A673 (cell line): ENCODE measurements at regions not wholly inside any gene's neighbourhood (a gene's known extent, or its start where the extent isn't known, plus 50 kb on each side); places are given as distances from the start of the nearest gene placed in this dataset.

Experiments
- BruUV-seq: library from RNA; stranded (reverse); fragments of 400-500 nt; replicated peaks from 2 replicates; lab custom pipeline; 2021; lab: Mats Ljungman, UMichigan
- CTCF ChIA-PET: fragments of 300-600 bp; sonication (Branson Sonifier 250); formaldehyde crosslinking; loops from one replicate; lab custom pipeline; 2022; ENCODE audit warnings: antibody characterized with exemption; lab: Charles Lee
- POLR2A ChIA-PET: fragments of 300-600 bp; sonication (Branson Sonifier 250); formaldehyde crosslinking; loops from one replicate; lab custom pipeline; 2022; ENCODE audit warnings: antibody characterized with exemption; ENCODE audit not compliant: low non-redundant PET; lab: Charles Lee
- DNase-seq: peaks from one replicate; pipeline ENCODE4 v3.0.0-alpha.2; 2015; ENCODE audit warnings: low spot score
- H3K27ac ChIP-seq: fragments of 200-600 bp; sonication (generic); 2 replicates; pipeline ENCODE4 v1.5.1; 2016; ENCODE audit warnings: mixed run types, low read depth, mild to moderate bottlenecking, mixed read lengths, antibody characterized with exemption, low read length; ENCODE audit not compliant: poor library complexity, severe bottlenecking
- H3K27me3 ChIP-seq: fragments of 200-600 bp; sonication (generic); replicated peaks from 2 replicates; pipeline ENCODE4 v1.6.1; 2017; ENCODE audit warnings: mixed run types, low read depth, mild to moderate bottlenecking, mixed read lengths, antibody characterized with exemption, low read length; ENCODE audit not compliant: insufficient read depth, poor library complexity
- H3K36me3 ChIP-seq: fragments of 200-600 bp; sonication (generic); 2 replicates; pipeline ENCODE4 v1.6.1; 2016; ENCODE audit warnings: mixed run types, mild to moderate bottlenecking, mixed read lengths, antibody characterized with exemption, low read length; ENCODE audit not compliant: insufficient read depth, poor library complexity, severe bottlenecking
- H3K4me1 ChIP-seq: fragments of 200-600 bp; sonication (generic); 2 replicates; pipeline ENCODE4 v1.6.1; 2017; ENCODE audit warnings: mixed run types, mild to moderate bottlenecking, mixed read lengths, antibody characterized with exemption, low read length; ENCODE audit not compliant: insufficient read depth, poor library complexity, severe bottlenecking
- H3K4me3 ChIP-seq: fragments of 200-600 bp; sonication (generic); 2 replicates; pipeline ENCODE4 v1.5.1; 2016; ENCODE audit warnings: low read depth, mixed run types, mild to moderate bottlenecking, mixed read lengths, low read length; ENCODE audit not compliant: poor library complexity, severe bottlenecking
- H3K9me3 ChIP-seq: fragments of 200-600 bp; sonication (generic); 2 replicates; pipeline ENCODE4 v1.6.1; 2016; ENCODE audit warnings: mixed run types, low read depth, mild to moderate bottlenecking, mixed read lengths, antibody characterized with exemption, low read length; ENCODE audit not compliant: poor library complexity, severe bottlenecking
- EZH2 ChIP-seq: fragments of 200-600 bp; sonication (generic); IDR thresholded peaks from 2 replicates; pipeline ENCODE4 v1.6.1; 2017; ENCODE audit warnings: borderline replicate concordance, low read depth, mild to moderate bottlenecking, mixed read lengths, antibody characterized with exemption, low read length; ENCODE audit not compliant: poor library complexity, severe bottlenecking
- intact Hi-C: fragments of 100-400 bp; cut with micrococcal nuclease; formaldehyde crosslinking; loops from one replicate; pipeline ENCODE4 v1.10.0; 2022; ENCODE audit not compliant: unreplicated experiment
- TF ChIP-seq, protein P1 (sequence below): fragments of 300-800, 200-600 bp; sonication (generic); conservative IDR thresholded peaks from 2 replicates; pipeline ENCODE4 v1.5.1; 2017; ENCODE audit warnings: low read depth, mild to moderate bottlenecking, antibody characterized with exemption, low read length, moderate library complexity, mixed read lengths

DNA sequence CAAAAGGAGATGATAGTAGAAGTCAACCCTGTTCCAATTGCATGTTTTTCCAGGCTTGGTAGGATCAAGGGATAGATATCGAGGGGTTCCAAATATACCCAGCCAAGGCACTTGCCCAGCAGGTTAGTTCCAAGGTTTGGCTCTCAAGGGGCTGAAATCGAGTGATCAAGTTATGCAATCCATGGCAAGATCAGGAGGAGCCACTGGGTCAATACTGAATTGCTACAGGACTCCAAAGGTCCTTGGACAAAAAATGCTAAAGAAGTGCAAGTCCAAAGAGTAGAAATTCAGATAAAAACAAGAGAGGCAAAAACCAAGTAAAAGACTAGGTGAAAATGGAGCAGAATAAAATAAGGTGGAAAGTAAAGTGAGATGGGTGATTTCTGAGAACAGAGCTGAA, 179.1 kb upstream of the RFX3 start:
- ChIA-PET POLR2A (no interaction called here), CTCF (no interaction called here)
- Histone ChIP-seq H3K4me1 (no peaks in the 10 kb centered on the region), H3K27me3 (no peaks in the 10 kb centered on the region), H3K4me3 (no peak overlapping the region), H3K36me3 (no peaks in the 10 kb centered on the region), H3K27ac (no peak overlapping the region), H3K9me3 (no peaks in the 10 kb centered on the region)
- no TSS peak for BruUV-seq
- intact Hi-C loops, result no loop called here
- DNase-seq, result no peak
- TF ChIP-seq, protein P1, sequence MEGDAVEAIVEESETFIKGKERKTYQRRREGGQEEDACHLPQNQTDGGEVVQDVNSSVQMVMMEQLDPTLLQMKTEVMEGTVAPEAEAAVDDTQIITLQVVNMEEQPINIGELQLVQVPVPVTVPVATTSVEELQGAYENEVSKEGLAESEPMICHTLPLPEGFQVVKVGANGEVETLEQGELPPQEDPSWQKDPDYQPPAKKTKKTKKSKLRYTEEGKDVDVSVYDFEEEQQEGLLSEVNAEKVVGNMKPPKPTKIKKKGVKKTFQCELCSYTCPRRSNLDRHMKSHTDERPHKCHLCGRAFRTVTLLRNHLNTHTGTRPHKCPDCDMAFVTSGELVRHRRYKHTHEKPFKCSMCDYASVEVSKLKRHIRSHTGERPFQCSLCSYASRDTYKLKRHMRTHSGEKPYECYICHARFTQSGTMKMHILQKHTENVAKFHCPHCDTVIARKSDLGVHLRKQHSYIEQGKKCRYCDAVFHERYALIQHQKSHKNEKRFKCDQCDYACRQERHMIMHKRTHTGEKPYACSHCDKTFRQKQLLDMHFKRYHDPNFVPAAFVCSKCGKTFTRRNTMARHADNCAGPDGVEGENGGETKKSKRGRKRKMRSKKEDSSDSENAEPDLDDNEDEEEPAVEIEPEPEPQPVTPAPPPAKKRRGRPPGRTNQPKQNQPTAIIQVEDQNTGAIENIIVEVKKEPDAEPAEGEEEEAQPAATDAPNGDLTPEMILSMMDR, result no peak
- no peak for TF ChIP-seq EZH2

DNA sequence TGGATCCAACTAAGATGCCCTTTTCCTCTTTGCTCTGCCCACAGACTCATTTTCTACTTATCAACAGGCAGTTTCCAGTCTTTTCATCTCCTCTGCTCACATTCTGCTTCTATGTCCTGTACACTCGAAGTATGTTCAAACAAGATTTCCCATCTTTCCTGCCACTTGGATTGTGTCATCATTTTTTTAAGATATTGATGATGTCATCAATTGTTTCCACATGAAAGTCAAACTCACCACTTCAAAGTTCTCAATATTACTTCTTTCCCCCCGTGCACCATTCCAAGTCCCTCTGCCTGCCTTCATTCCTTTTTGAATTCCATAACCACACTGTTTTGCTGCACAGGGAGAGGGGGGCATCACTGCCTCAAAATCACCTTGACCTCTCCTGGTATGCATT, 175.0 kb upstream of the RFX3 start:
- Histone ChIP-seq H3K27ac (no peak overlapping the region), H3K27me3 (peaks cover 5% of the 10 kb centered on the region), H3K4me1 (no peaks in the 10 kb centered on the region), H3K36me3 (no peaks in the 10 kb centered on the region), H3K9me3 (no peaks in the 10 kb centered on the region), H3K4me3 (no peak overlapping the region)
- TF ChIP-seq, protein P1, result no peak
- no peak for TF ChIP-seq EZH2
- ChIA-PET POLR2A (no interaction called here), CTCF (no interaction called here)
- intact Hi-C loops, result no loop called here
- no peak for DNase-seq
- no TSS peak for BruUV-seq

- Histone ChIP-seq H3K27me3 (peaks cover 5% of the 10 kb centered on the region), H3K36me3 (no peaks in the 10 kb centered on the region), H3K4me1 (no peaks in the 10 kb centered on the region), H3K4me3 (no peak overlapping the region), H3K27ac (no peak overlapping the region), H3K9me3 (no peaks in the 10 kb centered on the region)
- ChIA-PET CTCF (no interaction called here), POLR2A (no interaction called here)
- TF ChIP-seq, protein P1, result no peak
- no peak for TF ChIP-seq EZH2
- no TSS peak for BruUV-seq
- intact Hi-C loops, result no loop called here
- no peak for DNase-seq
Observed at GRCh38 chr9:3699883-3700282, 174.1 kb upstream of the RFX3 start.
